H1 (cell line): ENCODE measurements at regions not wholly inside any gene's neighbourhood (a gene's known extent, or its start where the extent isn't known, plus 50 kb on each side); places are given as distances from the start of the nearest gene placed in this dataset.

Experiments used
- NRF1 ChIP-seq: IDR thresholded peaks from 2 replicates; pipeline ENCODE4 v1.6.1; 2011; ENCODE audit warnings: mild to moderate bottlenecking, low read depth, low read length, improper control_type of control experiment
- POLR2A ChIP-seq, 2 experiments: IDR thresholded peaks; 1 replicate in 1 of 2; 2 replicates in 1 of 2; pipeline ENCODE4 v1.6.1; 2011; ENCODE audit warnings: low read depth in 2 of 2, low read length in 2 of 2, mild to moderate bottlenecking in 2 of 2; ENCODE audit errors: control extremely low read depth in 1 of 2

DNA sequence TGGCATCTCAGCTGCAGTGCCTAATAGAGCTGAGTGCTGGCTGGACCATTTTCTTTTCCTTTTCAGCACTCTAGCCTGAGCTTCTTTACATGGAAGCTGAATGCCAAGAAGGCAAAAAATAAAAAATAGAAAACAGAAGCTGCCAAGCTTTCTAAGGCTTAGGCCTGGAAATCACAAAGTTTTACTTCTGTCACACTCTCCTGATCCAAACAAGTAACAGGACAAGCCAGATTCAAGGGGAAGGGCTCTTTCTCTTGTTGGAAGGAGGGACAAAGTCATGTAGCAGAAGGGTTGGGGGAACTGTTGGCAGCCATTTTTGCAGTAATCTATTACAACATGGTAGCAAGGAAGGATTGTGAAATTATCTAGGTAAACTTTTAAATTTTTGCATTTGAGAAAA lies 131.8 kb downstream of the MSL3 start (continued):
- TF ChIP-seq POLR2A (IDR thresholded peaks at IDR 0.05; ENCODE audit: control extremely low read depth in 1 of 2, low read depth in 2 of 2, low read length in 2 of 2) (no peak), NRF1 (no peak)
